ENCODE measurements at regions not wholly inside any gene's neighbourhood (a gene's known extent, or its start where the extent isn't known, plus 50 kb on each side); places are given as distances from the start of the nearest gene placed in this dataset.
"Not testable (repeated sequence)": the region's sequence is repeated elsewhere in the genome, so short reads cannot be mapped to it uniquely, and the experiment has no call there.

- DNase-seq, result no peak
These were observed 187.5 kb upstream of the SALL3 start for GRCh38 chr18:78792094-78792493.

GRCh38 chr18:78792736-78793135 is 186.9 kb upstream of the SALL3 start:
- DNase-seq, result no peak

- DNase-seq, result no peak
These were observed 186.1 kb upstream of the SALL3 start for GRCh38 chr18:78793313-78794070.

GRCh38 chr18:78794071-78794430 is 185.6 kb upstream of the SALL3 start:
- no peak for DNase-seq

GRCh38 chr18:78796693-78797455 is 182.7 kb upstream of the SALL3 start:
- DNase-seq, result no peak

GRCh38 chr18:78797499-78797898 is 182.1 kb upstream of the SALL3 start:
- no peak for DNase-seq

- no peak for DNase-seq
These were observed 181.0 kb upstream of the SALL3 start for GRCh38 chr18:78798402-78799175.

- no peak for DNase-seq
These were observed 180.1 kb upstream of the SALL3 start for GRCh38 chr18:78799382-78800089.

GRCh38 chr18:78800102-78800851 is 179.3 kb upstream of the SALL3 start:
- not testable (repeated sequence) for DNase-seq

- DNase-seq, result no peak
These were observed 178.6 kb upstream of the SALL3 start for GRCh38 chr18:78801011-78801410.

GRCh38 chr18:78803104-78803503 is 176.5 kb upstream of the SALL3 start:
- no peak for DNase-seq

GRCh38 chr18:78804206-78805030 is 175.2 kb upstream of the SALL3 start:
- DNase-seq, result no peak

- DNase-seq, result no peak
These were observed 173.8 kb upstream of the SALL3 start for GRCh38 chr18:78805840-78806239.

GRCh38 chr18:78807668-78808067 is 171.9 kb upstream of the SALL3 start:
- no peak for DNase-seq

- DNase-seq, result no peak
These were observed 169.8 kb upstream of the SALL3 start for GRCh38 chr18:78809845-78810244.

GRCh38 chr18:78810706-78811105 is 168.9 kb upstream of the SALL3 start:
- no peak for DNase-seq

- DNase-seq, result no peak
These were observed 167.6 kb upstream of the SALL3 start for GRCh38 chr18:78812067-78812466.

- DNase-seq, result no peak
These were observed 166.5 kb upstream of the SALL3 start for GRCh38 chr18:78813156-78813555.

- DNase-seq, result no peak
These were observed 165.5 kb upstream of the SALL3 start for GRCh38 chr18:78813936-78814710.

- no peak for DNase-seq
These were observed 164.9 kb upstream of the SALL3 start for GRCh38 chr18:78814766-78815165.

- DNase-seq, result no peak
These were observed 163.5 kb upstream of the SALL3 start for GRCh38 chr18:78816114-78816513.

Data from NCI-H1436 (cell line).